Parathyroid adenoma (tissue), 2 donors: ENCODE measurements at regions not wholly inside any gene's neighbourhood (a gene's known extent, or its start where the extent isn't known, plus 50 kb on each side); places are given as distances from the start of the nearest gene placed in this dataset.
"Not testable (repeated sequence)": the region's sequence is repeated elsewhere in the genome, so short reads cannot be mapped to it uniquely, and the experiment has no call there.

Experiments used
- H2AFZ ChIP-seq: fragments of 300-600 bp; sonication (generic); one replicate; pipeline ENCODE4 v1.7.0; 2017; ENCODE audit warnings: antibody characterized with exemption, mild to moderate bottlenecking
- H3K27ac ChIP-seq: fragments of 300-600 bp; sonication (generic); one replicate; pipeline ENCODE4 v1.7.0; 2017
- H3K27me3 ChIP-seq: fragments of 300-600 bp; sonication (generic); one replicate; pipeline ENCODE4 v1.7.0; 2017; ENCODE audit warnings: low read length; ENCODE audit not compliant: control insufficient read depth, insufficient read depth
- H3K36me3 ChIP-seq: fragments of 300-600 bp; sonication (generic); one replicate; pipeline ENCODE4 v1.7.0; 2017; ENCODE audit warnings: low read length; ENCODE audit not compliant: control insufficient read depth, insufficient read depth
- H3K4me1 ChIP-seq: fragments of 300-600 bp; sonication (generic); one replicate; pipeline ENCODE4 v1.7.0; 2017; ENCODE audit warnings: control low read depth
- H3K4me2 ChIP-seq: fragments of 300-600 bp; sonication (generic); one replicate; pipeline ENCODE4 v1.7.0; 2017; ENCODE audit warnings: low read length
- H3K4me3 ChIP-seq: fragments of 300-600 bp; sonication (generic); one replicate; pipeline ENCODE4 v1.7.0; 2017; ENCODE audit warnings: low read depth, low read length
- H3K79me2 ChIP-seq: fragments of 300-600 bp; sonication (generic); one replicate; pipeline ENCODE4 v1.7.0; 2017; ENCODE audit warnings: control low read depth
- H3K9ac ChIP-seq: fragments of 300-600 bp; sonication (generic); one replicate; pipeline ENCODE4 v1.7.0; 2017; ENCODE audit warnings: mild to moderate bottlenecking
- H3K9me3 ChIP-seq: fragments of 300-600 bp; sonication (generic); one replicate; pipeline ENCODE4 v1.7.0; 2017; ENCODE audit warnings: low read length; ENCODE audit not compliant: control insufficient read depth
- TF ChIP-seq, protein P1 (sequence below): fragments of 300-600 bp; sonication (generic); IDR thresholded peaks from one replicate; pipeline ENCODE4 v1.7.0; 2017; ENCODE audit warnings: antibody characterized with exemption, mild to moderate bottlenecking
- donor health status: primary hyperparathyroidism.

DNA sequence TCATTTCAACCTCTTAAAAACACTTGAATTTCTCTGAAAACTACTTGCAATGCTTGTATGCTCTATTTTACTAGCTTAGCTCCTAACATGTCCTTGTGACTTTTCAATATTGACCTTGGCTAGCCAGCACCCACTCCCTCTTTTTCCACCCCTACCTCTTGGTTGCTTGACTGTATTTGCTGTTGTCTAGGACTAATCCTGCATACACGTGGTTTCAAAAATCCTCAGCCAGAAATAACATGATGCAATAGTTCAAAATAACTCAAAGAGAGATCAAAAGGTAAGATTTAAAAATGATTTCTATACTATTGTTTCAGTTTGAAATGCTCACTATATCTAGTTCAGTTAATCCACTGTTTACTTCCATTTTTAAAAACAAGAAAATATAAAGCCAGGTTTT, 102.3 kb upstream of the TBX18 start:
- TF ChIP-seq, protein P1, sequence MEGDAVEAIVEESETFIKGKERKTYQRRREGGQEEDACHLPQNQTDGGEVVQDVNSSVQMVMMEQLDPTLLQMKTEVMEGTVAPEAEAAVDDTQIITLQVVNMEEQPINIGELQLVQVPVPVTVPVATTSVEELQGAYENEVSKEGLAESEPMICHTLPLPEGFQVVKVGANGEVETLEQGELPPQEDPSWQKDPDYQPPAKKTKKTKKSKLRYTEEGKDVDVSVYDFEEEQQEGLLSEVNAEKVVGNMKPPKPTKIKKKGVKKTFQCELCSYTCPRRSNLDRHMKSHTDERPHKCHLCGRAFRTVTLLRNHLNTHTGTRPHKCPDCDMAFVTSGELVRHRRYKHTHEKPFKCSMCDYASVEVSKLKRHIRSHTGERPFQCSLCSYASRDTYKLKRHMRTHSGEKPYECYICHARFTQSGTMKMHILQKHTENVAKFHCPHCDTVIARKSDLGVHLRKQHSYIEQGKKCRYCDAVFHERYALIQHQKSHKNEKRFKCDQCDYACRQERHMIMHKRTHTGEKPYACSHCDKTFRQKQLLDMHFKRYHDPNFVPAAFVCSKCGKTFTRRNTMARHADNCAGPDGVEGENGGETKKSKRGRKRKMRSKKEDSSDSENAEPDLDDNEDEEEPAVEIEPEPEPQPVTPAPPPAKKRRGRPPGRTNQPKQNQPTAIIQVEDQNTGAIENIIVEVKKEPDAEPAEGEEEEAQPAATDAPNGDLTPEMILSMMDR = no peak
- Histone ChIP-seq H3K4me2 (no peak overlapping the region), H3K4me1 (no peaks in the 10 kb centered on the region), H3K9me3 (no peaks in the 10 kb centered on the region), H3K27me3 (no peaks in the 10 kb centered on the region), H3K4me3 (no peak overlapping the region), H2AFZ (no peak overlapping the region), H3K9ac (no peak overlapping the region), H3K36me3 (no peaks in the 10 kb centered on the region), H3K27ac (no peak overlapping the region), H3K79me2 (no peaks in the 10 kb centered on the region)

- H3K9me3 ChIP-seq, H3K27me3 ChIP-seq: not testable (repeated sequence)
Observed at GRCh38 chr6:84865372-84865771, 101.0 kb upstream of the TBX18 start.

GRCh38 chr6:84862843-84863242, 98.4 kb upstream of the TBX18 start:
- no peak overlapping the region for H3K27ac ChIP-seq
- no peak overlapping the region for H3K4me3 ChIP-seq
- no peak overlapping the region for H3K4me2 ChIP-seq
- no peak overlapping the region for H2AFZ ChIP-seq
- H3K36me3 ChIP-seq = no peaks in the 10 kb centered on the region
- TF ChIP-seq, protein P1 = no peak
- no peaks in the 10 kb centered on the region for H3K9me3 ChIP-seq
- no peaks in the 10 kb centered on the region for H3K79me2 ChIP-seq
- H3K27me3 ChIP-seq = no peaks in the 10 kb centered on the region
- no peaks in the 10 kb centered on the region for H3K4me1 ChIP-seq
- no peak overlapping the region for H3K9ac ChIP-seq

More at GRCh38 chr6:84865372-84865771, 101.0 kb upstream of the TBX18 start:
- H3K4me1 ChIP-seq, H3K9ac ChIP-seq, H3K79me2 ChIP-seq, H3K27ac ChIP-seq, H2AFZ ChIP-seq, H3K4me3 ChIP-seq, H3K4me2 ChIP-seq, H3K36me3 ChIP-seq: not testable (repeated sequence)

DNA sequence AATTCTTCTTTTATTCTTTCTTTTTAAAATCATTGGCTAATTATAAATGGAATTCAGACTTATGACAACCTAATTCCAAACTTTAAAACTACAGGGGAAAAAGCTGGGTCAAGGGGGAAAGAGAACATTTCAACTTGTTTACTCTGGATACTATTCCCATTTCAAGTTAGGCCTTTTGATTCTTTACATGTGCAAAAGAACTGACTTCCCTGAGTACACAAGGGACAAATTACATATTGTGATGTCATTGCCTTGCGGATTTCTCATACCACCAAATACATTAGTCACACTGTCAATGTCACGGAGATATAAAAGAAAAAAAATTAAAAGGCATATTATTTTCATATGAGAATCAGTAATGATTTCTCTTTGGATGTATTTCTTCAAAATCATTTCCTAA, 96.5 kb upstream of the TBX18 start:
- H3K4me2 ChIP-seq = no peak overlapping the region
- no peaks in the 10 kb centered on the region for H3K4me1 ChIP-seq
- H3K9ac ChIP-seq = no peak overlapping the region
- TF ChIP-seq, protein P1 = no peak
- H2AFZ ChIP-seq = no peak overlapping the region
- H3K79me2 ChIP-seq = no peaks in the 10 kb centered on the region
- no peaks in the 10 kb centered on the region for H3K9me3 ChIP-seq
- no peaks in the 10 kb centered on the region for H3K36me3 ChIP-seq
- H3K4me3 ChIP-seq = no peak overlapping the region
- H3K27ac ChIP-seq = no peak overlapping the region
- no peaks in the 10 kb centered on the region for H3K27me3 ChIP-seq

- Histone ChIP-seq H3K9me3 (no peaks in the 10 kb centered on the region), H3K4me2 (no peak overlapping the region), H3K4me3 (no peak overlapping the region), H3K79me2 (no peaks in the 10 kb centered on the region), H3K36me3 (no peaks in the 10 kb centered on the region), H3K27me3 (no peaks in the 10 kb centered on the region), H2AFZ (no peak overlapping the region), H3K27ac (no peak overlapping the region), H3K4me1 (no peaks in the 10 kb centered on the region), H3K9ac (no peak overlapping the region)
- TF ChIP-seq, protein P1 = no peak
Observed at GRCh38 chr6:84860509-84860908, 96.1 kb upstream of the TBX18 start.
